Right ventricle myocardium superior (tissue), 1 donor: ENCODE measurements at regions not wholly inside any gene's neighbourhood (a gene's known extent, or its start where the extent isn't known, plus 50 kb on each side); places are given as distances from the start of the nearest gene placed in this dataset.

Experiments used
- ATAC-seq: fragments of 200-7000 bp; cut with Tn5 transposase; one replicate; pipeline ENCODE4 v1.9.1; 2020; ENCODE audit warnings: mild to moderate bottlenecking; ENCODE audit not compliant: poor library complexity
- DNase-seq: peaks from one replicate; pipeline ENCODE4 v3.0.0-alpha.2; 2020
- intact Hi-C: fragments of 100-400 bp; cut with DNase I; formaldehyde crosslinking; loops from one replicate; pipeline ENCODE4 v1.11.2; 2022
- donor health status: DM: no; HTN: yes; CAD: no; lungs with severe emphysema.

DNA sequence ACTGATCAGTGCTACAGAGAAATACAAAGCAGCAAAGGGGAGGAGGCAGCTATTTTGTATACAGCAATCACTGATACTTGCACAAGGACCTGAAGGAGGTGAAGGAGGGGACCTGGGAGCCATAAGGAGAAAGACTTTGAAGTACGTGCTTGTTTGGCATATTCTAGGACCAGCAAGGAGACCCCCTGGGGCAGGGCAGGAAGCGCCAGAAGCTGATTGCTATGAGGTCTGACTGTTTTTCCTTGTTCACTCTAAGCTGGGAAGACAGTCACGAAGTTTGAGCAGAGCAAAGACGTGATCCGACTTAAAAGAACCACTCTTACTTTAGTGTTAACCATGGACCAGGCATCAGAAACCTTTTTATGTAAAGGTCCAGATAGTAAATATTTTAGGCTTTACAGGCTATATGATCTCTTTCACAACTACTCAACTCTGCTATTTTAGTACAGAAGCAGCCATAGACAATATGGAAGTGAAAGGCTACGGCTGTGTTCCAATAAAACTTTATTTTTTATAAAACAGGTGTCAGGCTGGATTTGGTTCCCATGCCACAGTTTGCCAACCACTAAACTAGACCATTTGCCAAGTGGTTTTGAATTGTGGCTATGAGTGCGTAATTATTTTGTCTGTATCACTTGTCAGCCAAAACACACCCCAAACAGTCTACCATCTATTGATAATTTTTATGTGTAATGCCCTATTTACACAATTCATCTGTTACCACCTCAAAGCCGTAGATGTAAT is 217.9 kb downstream of the PRL start:
- ATAC-seq: no peak
- DNase-seq: no peak
- intact Hi-C loops: no loop called here

DNA sequence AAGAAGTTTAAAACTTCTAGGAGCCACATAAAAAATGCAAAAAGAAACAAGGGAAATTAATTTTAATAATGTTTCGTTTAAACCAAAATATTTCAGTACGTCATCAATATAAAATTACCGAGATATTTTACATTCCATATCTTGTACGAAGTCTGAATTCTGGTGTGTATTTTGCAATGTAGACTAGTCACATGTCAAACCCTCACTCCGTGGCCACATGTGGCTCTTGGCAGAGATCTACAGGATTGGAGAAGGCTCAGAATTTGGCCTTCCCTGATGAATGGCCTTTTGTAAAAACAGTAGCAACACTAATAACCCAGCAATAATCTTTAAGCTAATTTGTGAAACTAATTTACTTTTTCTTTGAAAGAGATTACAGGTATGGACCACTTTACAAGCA is 217.1 kb downstream of the PRL start:
- ATAC-seq (peak; percentile 76), DNase-seq (peak; percentile 41)
- intact Hi-C loops: no loop called here

GRCh38 chr6:22081709-22082108 is 215.1 kb downstream of the PRL start:
- intact Hi-C loops: no loop called here
- no peak for ATAC-seq
- no peak for DNase-seq

DNA sequence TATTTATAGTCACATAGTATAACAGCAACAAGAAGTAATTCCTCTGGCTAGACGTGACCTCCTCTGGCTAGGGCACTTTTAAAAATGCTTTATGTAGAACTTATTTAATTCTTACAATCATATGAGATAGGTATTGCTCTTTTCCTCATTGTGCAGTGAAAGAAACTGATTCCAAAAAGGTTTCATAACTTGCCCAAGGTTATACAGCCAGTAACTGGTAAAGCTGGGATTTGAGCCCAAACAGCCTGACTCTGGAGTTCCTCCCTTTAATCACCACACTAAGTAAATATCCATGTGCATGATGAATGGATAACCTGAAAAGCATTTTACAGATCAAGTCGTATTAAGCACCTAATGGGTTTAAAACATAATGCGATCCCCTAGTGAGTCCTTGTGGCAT is 214.6 kb downstream of the PRL start:
- intact Hi-C loops: no loop called here
- ATAC-seq (no peak), DNase-seq (no peak)

GRCh38 chr6:22083119-22083518 is 213.7 kb downstream of the PRL start:
- ATAC-seq: no peak
- intact Hi-C loops: no loop called here
- no peak for DNase-seq

DNA sequence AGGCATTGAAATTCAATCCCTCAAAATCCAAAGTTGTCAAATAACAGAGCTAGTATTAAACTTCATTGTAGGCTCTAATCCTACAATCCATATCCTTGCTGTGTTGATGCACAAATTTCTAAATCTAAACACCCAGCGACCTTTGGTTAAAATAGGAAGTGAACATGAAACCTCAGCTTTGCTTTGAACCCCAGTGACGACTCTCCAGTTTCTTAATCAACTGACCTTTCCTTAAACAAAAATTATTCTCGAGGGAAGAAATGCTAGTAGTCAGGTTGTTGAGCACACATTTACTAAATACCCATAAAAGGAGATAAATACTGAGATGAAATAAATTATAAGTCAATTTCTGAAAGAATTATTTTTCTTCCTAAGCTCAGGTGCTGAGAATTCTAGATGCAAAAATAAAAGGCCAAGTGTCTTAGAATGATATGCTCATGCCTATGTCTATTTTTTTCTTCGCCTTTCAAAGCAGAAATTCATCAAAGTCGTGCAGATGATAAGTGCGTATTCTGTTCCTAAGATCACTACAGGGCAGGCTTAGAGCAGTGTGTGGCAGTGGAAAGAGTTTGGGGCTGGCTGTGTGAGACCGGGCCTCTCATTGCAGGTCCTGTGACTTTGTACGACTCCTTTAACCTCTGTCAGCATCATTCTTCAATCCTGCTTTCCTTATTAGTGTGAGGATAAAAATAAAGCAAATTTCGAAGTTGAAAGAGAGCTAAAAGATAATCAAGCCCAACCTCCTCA is 208.7 kb downstream of the PRL start:
- ATAC-seq (no peak), DNase-seq (no peak)
- intact Hi-C loops: no loop called here

GRCh38 chr6:22091424-22091948 is 205.3 kb downstream of the PRL start:
- intact Hi-C loops: no loop called here
- ATAC-seq (no peak), DNase-seq (no peak)

GRCh38 chr6:22095836-22096235 is 201.0 kb downstream of the PRL start:
- intact Hi-C loops: no loop called here
- no peak for DNase-seq
- ATAC-seq: peak; percentile 80

DNA sequence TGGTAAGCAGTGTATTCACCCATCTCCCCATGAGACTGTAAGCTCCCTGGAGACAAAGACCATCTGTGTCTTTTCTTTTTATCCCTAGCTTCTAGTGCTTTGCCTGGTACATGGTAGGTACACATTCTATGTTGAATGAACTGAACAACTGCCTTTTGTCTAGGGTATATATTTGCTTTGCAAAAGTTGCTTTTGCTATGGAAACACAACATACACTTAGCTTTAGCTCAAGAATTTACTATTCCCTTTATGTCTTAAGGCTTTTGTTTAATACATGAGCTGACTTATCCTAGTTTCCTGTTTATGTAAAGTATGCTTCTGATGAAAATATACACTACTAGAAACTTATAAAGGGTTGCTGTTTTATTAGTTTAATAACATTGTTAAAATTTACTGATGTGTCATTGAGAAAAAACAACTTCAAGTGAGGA is 198.2 kb downstream of the PRL start:
- intact Hi-C loops: no loop called here
- no peak for ATAC-seq

GRCh38 chr6:22099231-22099630 is 197.6 kb downstream of the PRL start:
- no peak for DNase-seq
- intact Hi-C loops: no loop called here
- no peak for ATAC-seq

More for the DNA sequence above, 198.2 kb downstream of the PRL start:
- no peak for DNase-seq

- no peak for ATAC-seq
- intact Hi-C loops: no loop called here
- no peak for DNase-seq
Observed at GRCh38 chr6:22099923-22100322, 196.9 kb downstream of the PRL start.

- no peak for ATAC-seq
- intact Hi-C loops: no loop called here
Observed at GRCh38 chr6:22101163-22101562, 195.7 kb downstream of the PRL start.

DNA sequence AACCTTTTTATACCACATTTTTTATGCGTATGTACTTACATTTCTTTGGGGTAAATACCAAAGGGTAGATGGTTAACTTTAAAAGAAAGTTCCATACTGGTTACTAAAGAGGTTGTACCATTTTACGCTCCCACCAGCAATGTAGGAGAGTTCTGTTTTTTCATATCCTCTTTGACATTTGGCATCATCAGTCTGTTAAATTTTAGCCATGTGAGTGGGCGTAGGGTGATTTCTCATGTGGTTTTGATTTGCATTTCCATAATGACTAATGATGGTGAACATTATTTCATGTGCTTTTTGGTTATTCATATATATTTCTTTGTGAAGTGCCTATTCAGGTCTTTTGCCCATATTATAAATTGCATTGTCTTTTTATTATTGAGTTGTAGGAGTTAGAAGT is 194.2 kb downstream of the PRL start:
- intact Hi-C loops: no loop called here
- ATAC-seq: no peak
- no peak for DNase-seq

More at GRCh38 chr6:22101163-22101562, 195.7 kb downstream of the PRL start:
- DNase-seq: no peak

GRCh38 chr6:22106451-22106850 is 190.4 kb downstream of the PRL start:
- DNase-seq (no peak), ATAC-seq (no peak)
- intact Hi-C loops: no loop called here

GRCh38 chr6:22106961-22107360 is 189.9 kb downstream of the PRL start:
- DNase-seq (no peak), ATAC-seq (no peak)
- intact Hi-C loops: no loop called here

- intact Hi-C loops: no loop called here
- DNase-seq (peak; percentile 45), ATAC-seq (peak; percentile 74)
Observed at GRCh38 chr6:22108199-22108598, 188.6 kb downstream of the PRL start.

DNA sequence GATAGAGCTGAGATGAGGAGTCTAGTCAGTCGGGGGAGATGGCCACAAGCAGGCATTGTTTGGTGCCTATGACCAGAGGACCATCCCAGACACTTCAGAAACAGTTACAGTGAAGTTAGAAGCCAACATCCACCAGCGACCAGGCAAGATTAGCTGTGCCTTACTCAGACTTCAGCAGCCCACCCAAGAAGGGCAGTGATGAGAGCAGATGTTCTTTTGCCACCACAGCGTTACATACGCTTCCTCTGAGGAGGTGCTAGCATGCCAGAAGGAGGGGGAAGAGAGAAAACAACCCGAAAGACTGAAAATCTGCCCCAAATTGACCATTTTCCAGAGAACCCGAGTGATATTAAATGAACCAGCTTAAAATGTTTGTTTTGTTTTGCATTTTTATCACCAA is 186.8 kb downstream of the PRL start:
- DNase-seq (no peak), ATAC-seq (no peak)
- intact Hi-C loops: no loop called here

- intact Hi-C loops: no loop called here
- no peak for DNase-seq
- peak; percentile 83 for ATAC-seq
Observed at GRCh38 chr6:22112461-22112860, 184.4 kb downstream of the PRL start.

GRCh38 chr6:22113026-22113766 is 183.6 kb downstream of the PRL start:
- ATAC-seq: peak; percentile 64
- intact Hi-C loops: no loop called here
- no peak for DNase-seq
